HG02623 (cell line): ENCODE measurements at regions not wholly inside any gene's neighbourhood (a gene's known extent, or its start where the extent isn't known, plus 50 kb on each side); places are given as distances from the start of the nearest gene placed in this dataset.
"Not testable (repeated sequence)": the region's sequence is repeated elsewhere in the genome, so short reads cannot be mapped to it uniquely, and the experiment has no call there.

Experiments used
- ATAC-seq: cut with Tn5 transposase; IDR thresholded peaks from one replicate; pipeline ENCODE4 v1.9.1; 2021; ENCODE audit warnings: moderate library complexity; ENCODE audit not compliant: unreplicated experiment

- ATAC-seq, result not testable (repeated sequence)
Observed at GRCh38 chr2:128604581-128604980, 285.9 kb upstream of the HS6ST1 start.

DNA sequence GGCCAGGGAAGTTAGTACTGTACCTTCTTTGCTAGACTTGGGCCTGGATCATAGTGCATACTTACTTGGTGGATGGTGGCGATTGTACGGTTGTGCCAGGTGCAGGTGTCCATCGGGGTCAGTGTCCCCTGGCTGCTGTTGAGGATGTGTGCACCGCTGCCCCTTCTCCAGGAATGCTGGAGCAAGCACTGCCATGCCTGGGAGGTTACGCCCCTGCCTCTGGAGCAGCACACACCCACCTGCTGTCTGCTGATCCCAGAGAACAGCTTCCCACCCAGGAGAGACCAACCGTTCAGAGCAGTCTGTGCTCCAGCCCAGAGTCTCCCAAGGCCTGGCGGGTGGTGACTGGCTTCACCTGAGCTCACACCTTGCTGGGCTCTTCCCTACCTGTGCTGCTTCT is 286.8 kb upstream of the HS6ST1 start:
- ATAC-seq, result no peak

DNA sequence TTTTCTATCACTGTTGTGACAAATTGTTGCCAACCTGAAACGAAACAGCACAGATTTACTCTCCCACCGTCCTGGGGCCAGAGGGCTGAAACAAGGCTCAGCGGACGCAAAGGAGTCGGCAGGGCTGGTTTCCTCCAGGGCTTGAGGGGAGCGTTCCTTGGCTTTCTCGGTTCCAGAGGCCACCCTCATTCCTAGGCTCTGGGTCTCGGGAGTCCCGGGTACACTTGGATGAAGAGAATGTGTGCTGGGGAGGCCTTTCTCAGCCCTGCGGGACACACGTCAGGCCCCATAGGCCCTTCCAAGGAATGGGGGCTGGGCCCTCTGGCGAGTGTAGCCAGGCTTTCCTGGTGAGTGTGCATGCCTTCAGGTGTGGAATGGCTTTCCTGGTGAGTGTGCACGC is 287.3 kb upstream of the HS6ST1 start:
- no peak for ATAC-seq

GRCh38 chr2:128606837-128607236 is 288.2 kb upstream of the HS6ST1 start:
- no peak for ATAC-seq

DNA sequence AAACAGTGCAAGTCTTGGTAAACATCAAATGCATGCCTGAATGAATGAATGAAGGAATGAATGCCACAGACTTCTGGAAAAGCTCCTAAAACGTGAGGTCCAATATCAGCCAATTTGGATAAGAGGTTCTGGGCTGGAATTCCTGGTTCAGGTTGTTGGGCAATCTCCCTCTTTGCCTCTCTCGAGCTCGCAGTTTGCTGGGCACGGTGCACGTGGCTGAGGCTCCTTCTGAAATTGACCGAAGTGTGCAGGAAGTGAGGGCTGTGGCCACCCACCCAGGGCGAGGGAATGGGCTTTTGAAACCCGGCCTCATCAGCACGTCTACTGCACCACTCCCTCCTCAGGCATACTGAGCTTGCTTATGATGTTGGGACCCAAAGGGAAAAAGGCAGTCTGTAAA is 288.8 kb upstream of the HS6ST1 start:
- no peak for ATAC-seq

DNA sequence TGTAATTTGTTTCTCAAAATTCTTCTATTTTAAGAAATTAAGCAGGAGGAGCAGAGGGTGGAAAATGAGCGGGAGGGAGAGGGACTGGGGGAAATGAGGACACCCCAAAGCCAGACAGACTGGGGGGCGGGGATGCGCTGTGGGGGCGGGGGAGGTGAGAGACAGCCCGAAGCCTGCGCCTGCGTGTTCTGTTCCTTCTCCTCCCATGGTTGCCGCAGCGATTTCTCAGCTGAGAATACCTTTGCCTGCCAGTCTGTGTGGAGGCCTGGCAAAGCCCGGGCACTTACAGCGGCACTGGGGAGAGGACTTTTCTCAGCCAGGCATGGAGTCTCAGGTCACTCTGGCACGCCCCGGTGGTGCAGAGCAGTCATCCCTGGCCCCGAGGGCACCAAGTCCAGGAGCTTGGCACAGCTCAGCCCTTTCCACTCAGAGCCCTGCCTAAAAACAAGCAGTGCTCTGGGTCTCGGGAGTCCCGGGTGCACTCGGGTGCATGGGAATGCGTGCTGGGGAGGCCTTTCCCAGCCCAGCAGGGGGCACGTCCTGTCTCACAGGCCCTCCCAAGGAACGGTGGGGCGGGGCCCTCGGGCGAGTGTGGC is 289.3 kb upstream of the HS6ST1 start:
- ATAC-seq, result no peak

- ATAC-seq, result no peak
Observed at GRCh38 chr2:128608921-128609880, 290.5 kb upstream of the HS6ST1 start.

DNA sequence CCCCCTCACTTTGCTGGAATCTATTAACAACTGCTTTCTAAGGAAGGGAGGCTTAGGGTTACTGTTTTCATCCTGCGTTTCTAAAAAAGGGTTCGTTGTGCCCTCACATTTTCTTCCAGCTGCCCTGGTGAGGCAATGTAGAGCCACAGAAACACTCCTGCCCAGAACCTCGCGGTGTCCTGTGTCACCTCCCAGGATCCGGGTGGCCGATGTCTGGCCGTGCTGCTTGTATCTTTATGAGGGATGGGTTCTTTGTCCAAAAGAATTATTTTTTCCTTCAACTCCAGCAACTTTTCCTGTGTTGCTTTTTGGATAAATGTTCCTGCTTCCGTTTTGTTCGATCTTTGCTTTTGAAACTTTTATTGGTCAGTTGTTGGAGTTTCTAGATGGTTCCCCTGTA is 291.8 kb upstream of the HS6ST1 start:
- no peak for ATAC-seq

DNA sequence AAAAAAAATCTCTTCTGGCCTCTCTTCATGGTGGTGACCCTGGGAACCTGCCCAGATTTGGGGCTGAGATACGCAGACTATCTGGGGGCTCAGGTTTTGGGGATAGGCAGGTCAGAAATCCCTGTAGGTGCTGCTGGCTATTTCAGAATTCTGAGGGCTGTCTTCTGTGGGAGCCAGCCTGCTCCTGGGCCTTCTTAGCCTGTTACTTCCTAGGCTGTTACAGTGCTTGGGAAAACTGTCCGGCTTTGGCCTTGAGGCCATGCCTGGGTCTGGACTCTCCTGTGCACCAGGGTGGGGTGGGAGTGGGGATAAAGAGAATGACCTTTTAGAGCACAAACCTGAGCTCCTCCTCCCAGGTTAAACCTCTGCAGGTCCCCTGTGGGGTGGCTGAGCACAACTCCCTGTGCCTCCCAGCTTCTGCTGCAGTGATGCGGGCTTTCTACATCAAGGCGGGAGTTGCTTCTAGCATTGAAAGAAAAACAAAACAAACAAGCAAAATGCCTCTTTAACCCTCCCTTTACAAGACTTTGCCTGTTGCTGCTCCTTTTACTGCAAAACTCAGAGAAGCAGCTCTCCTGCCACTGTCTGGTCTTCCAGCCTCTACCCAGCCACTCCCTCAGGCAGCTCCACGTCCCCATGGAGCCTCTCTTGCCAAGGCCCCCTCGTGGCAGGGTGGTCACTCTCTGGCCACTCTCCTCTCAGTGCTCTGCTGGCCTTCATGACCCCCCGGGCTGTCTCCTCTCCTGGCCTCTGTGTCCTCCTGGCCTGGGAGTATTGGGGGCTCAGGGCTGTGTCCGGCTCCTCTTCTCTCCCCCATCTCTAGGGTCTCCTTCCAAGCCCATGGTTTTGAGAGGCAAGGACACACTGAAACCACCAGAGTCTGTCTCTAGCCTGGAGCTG is 293.0 kb upstream of the HS6ST1 start:
- ATAC-seq, result no peak

DNA sequence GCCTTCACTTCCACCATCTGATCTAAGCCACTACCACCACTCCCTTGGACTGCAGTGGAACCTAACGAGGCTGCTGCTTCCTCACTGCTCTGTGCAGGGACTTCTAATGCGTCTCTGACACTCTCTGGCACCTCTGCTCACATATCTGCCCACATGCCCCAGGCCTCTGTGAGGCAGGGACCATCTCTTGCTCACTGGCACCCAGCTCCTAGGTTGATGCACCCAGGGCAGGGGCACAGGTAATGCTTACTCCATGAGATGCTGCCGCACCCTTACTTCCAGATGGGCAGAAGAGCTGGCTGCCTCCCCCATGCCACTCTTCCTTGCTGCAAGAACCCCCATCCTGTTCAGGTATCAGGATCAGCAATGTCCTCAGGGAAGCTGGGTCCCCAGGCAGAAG is 294.0 kb upstream of the HS6ST1 start:
- no peak for ATAC-seq

GRCh38 chr2:128613351-128613750 is 294.7 kb upstream of the HS6ST1 start:
- ATAC-seq, result no peak

DNA sequence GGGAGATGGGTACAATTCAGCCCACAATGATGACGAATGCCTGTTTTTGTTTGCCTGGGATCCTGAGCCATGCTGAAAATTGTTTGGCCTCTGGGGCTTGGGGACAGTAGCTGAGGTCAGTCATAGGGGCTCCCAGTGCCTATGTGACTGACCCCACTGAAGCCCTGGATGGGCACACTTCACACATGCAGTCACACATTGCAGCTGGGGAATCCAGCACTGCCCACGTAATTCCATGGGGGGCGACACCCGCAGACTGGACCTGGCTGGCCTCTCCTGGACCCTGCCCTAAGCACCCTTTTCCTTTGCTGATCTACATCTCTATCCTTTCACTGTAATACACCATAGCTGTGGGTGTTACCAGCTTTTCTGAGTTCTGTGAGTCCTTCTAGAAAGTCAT is 295.2 kb upstream of the HS6ST1 start:
- ATAC-seq, result no peak

GRCh38 chr2:128614907-128615306 is 296.2 kb upstream of the HS6ST1 start:
- not testable (repeated sequence) for ATAC-seq

GRCh38 chr2:128615571-128615970 is 296.9 kb upstream of the HS6ST1 start:
- no peak for ATAC-seq

DNA sequence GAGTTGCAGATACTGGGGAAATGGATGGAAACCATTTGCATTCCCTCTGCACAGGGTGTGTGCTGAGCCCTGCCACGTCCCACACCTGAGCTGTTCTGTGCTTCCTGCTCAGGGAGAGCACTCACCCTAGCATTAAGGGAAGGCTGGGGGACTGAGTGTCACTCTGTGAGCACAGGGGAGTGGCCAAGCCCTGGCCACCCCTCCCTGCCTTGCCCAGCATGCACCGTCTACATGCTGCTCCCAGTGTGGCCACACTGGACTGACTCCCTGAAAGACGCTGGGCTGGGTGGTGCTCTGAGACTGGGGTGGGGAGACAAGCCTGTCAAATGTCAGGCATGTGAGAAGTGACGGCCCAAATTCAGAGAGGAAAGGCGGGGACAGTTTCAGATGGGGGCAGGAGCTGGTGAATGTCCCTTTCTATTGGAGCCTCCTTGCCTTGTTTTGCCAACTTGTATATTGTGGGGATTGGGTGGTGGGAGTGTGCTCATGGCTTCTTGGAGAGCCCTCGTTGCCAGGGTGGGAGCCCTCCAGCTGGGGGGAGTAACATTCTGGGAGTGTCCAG is 298.4 kb upstream of the HS6ST1 start:
- ATAC-seq, result no peak

DNA sequence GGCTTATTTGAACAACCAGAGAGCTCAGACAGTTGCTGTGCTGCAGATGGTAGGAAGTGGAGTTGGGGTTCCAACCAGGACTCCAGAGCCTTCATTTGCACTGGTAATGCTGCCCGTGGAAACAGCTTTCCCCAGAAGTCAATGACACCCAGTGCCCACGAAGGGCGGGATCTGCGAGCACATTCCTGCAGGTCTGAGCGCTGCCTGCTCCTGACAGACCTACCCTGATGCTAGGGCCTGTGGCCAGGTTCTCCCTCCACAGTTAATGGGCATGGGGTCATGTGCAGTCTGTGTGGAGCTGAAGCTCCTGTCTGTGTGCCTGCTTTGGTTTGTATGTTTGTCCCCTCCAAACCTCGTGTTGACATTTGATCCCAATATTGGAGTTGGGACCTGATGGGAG is 299.0 kb upstream of the HS6ST1 start:
- ATAC-seq, result no peak

GRCh38 chr2:128618642-128619041 is 300.0 kb upstream of the HS6ST1 start:
- ATAC-seq, result no peak

DNA sequence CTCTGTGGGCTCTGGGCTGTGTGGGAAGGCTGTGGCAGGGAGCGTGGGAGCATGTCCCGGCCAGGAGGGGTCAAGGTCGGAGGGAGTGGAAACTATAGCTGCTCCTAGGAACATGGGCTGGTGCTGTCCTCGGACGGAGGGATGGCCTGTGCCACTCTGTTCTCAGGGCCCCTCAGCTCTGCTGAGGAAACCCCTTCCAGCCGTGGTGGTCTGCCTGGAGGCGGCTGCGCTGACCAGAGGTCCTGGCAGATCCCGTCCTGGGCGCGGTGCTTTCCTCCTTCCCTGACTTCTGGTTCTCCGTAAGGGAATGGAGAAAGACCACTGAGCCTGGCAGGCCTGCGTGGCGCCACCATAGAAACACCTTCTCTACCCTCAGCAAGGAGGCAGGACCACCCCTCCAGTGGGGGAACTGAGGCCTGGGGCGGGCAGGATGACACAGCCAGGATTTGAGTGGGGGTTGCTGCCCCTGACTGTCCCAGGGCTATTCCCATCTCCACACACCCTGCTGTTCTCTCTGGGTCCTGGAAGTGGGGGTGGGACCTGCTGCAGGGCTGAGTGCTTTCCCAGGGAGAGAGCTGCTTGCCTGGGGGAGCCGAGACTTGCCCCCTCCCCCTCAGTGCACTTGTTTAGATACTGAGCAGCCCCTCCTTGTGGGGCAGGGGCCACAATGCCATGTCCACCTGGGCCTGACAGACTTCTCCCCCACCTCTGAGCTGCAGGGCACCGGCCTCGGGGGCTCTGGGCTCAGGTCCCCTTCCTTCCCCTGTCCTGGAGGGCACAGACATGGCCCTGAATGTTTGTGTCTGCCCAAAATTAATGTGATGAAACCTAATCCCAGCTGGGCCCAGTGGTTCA is 301.0 kb upstream of the HS6ST1 start:
- no peak for ATAC-seq

DNA sequence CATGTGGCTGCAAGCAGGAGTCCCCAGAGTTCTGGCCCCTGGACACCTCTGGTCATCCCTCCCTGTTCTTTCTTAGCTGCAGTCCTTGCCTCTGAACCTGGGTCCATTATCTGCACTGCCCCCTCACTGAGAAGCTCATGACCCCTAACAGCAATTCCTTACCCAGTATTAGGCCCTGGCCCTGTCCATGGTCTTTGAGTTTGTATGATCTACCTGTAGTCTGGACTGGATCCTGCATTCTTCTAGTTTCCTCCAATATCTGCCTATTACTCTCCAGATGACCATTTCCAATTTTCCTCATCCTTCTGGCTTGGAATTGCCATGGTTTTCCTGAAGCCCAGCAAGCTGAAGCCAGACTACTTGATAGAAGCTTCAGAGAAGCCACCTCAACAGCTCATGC is 302.4 kb upstream of the HS6ST1 start:
- ATAC-seq, result no peak

- no peak for ATAC-seq
Observed at GRCh38 chr2:128622371-128622770, 303.7 kb upstream of the HS6ST1 start.
